ENCODE measurements at regions not wholly inside any gene's neighbourhood (a gene's known extent, or its start where the extent isn't known, plus 50 kb on each side); places are given as distances from the start of the nearest gene placed in this dataset.
A peak's percentile ranks its signal among the peaks of the same experiment; 100 is the strongest.

DNA sequence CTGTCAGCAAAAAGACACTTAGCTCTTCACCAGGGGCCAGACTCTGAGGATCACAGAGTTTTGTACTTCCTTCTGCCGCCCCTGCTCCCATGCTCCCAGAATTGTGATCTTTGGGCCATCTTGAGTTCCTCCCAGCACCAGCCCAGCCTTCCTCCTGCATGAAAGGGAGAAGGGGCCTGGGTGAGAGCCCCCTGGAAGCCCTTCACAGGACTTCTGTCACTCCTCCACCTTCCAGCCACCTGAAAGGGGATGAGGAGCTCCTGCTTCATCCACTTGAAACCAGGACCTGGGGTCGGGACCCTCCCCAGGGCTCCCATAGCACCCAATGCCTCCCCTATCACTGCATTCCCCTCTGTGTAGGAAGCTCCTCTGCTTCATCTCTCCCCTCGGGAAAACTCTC lies 174.2 kb downstream of the BUD13 start:
- no peak for DNase-seq (ENCODE audit: low spot score)

DNA sequence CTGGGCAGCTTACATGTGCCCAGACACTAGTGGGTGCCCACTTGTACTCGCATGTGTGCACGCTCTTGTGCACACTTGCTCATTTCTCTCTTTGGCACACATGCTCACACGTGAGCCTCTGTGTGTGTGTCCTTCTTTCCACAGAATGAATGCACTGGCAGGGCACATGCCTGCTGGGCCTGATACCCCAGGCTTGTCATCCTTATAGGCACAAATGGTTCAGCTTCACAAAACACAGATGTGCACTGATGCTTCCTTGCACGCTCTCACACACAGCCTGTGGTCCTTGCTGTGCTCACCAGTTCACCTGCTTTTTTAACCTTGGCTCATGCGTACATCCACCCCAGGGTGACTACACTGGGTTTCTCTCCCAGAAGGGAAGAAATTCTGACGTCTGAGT lies 174.8 kb downstream of the BUD13 start:
- DNase-seq (ENCODE audit: low spot score), result no peak

DNA sequence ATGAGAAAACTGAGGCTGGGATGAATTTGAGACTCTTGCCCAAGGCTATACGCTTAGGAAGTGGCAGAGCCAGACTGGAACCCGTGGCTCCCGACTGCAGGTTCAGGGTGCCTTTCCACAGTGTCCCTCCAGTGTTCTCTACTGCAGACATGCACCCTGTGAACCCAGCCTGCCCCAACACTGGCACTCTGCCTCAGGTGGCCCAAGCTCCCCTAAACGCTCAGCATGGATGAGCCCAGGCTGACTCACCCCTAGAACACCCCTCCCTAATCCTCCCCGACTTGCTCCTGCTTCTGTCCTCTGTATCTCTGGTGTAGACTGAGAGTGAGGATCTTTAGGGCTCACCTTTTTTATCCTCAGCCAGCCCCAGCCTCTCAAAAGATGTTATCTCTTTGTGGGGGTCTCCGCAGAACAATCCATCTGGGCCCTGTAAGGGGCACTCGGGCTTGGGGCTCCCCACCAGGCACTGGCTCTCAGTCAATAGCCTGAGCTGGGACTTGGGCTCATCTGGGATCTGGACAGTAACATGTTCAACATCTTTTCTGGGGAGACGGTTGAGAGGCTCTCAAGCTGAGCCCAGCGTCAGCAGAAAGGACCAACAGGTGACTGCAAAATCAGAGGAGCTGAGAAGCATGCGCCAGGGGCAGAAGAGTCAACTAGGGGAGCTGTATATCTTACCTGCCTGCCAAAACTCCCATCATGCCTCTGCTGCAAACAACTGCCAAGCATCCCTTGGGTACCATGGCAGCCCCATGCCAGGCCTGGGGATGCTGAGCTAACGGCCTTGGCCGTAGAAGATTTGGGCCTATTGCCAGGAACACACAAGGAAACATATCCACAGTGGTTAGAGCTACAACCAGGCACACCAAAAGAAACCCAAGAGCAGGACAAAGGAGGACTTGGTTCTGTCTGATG lies 176.2 kb downstream of the BUD13 start:
- no peak for DNase-seq (ENCODE audit: low spot score)

DNA sequence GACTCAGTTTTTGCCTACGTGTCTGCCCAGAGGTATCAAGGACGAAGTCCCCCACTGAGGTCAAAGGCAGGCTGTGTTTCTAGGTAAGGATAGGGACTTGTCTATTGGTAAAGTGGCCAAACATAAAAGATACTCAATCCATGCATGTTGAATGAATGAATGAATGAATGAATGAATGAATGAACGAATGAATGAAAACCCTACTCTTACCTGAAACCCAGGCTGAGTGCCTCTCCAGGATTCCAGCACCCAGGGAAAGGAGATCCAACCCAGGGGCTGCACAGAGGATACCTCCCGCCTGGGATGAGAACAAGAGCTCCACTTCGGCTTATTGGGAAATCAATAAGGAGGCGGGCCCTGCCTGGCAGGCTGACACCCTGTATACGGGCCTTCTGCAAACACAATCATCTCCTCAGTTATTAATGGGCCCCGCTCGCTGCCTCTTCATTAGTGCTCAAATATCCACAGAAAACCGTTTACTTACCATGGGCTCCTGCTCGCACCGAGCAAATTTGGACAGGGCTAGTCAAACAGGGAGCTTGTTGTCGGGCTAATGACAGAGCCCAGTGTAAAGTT lies 177.4 kb downstream of the BUD13 start:
- DNase-seq (ENCODE audit: low spot score), result no peak

DNA sequence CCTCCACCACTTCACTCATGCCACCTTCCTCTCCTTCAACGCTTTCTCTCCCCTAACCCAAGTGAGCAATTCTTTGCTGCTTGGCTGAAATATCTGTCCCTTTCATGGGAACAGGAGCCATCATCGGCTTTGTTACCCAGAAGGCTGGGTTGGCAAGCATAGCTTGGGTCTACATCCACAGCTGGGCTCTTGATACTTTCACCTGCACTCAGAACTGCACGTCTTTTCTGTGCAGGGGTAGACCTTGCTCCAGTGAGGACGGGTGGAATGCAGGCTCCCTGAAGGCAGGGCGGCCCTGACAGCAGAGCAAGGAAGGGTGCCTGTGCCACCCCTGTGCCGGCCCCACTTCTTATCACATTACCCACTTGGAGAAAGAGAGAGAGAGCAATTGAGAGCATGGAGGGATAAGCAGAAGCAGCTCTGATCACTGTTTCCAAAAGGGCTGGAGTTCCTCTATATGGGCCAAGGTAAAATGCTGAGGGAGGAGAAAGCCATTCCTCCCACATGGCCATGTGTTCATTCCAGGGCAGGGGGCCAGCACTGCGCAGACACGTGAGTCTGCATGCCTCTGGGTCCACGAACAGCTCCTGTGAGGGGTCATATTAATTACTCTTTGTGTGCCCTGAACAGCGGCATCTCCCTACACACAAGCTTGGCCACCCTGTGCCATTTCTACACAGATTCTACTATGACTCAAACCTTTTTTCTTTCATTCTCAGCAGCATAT lies 181.8 kb downstream of the BUD13 start:
- DNase-seq (ENCODE audit: low spot score), result no peak

DNA sequence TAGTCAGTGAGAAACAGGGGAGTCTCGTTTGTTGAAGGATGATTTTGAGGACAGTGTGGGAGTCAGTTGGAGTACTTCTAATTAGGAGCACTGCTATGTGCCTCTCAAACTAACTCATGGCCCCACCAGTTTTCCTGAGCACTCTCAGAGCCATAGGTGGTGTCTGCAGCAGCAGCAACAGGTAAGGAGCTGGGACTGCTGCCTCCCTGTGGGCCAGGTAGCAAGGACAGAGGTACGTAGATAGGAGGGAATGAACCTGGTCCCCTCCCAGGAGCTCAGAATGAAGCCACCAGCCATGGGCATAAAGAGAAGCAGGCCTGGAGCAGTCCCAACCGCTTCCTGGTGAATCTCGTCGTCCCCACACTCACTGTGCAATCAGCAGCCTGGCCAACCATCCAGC lies 183.4 kb downstream of the BUD13 start:
- DNase-seq (ENCODE audit: low spot score), result no peak

DNA sequence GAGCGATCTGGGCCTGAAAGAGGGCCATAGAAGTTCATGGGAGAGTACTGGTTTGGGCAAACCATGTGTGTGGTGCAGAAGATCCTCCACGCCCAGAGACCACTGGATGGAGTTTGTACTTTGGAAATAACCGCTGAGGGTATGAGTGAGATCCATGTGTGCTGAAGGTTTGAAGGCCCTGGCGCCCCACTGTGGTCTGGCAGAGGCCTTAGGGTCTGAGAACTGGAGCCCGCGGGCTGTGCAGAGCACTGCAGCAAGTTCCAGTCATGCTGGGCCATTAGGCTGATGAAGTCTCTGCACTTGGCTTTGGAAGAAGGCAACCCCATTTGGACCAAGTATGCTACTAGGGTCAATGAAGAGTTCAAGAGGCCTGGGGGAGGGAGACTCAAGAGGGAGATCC lies 186.4 kb downstream of the BUD13 start:
- DNase-seq (ENCODE audit: low spot score), result no peak

DNA sequence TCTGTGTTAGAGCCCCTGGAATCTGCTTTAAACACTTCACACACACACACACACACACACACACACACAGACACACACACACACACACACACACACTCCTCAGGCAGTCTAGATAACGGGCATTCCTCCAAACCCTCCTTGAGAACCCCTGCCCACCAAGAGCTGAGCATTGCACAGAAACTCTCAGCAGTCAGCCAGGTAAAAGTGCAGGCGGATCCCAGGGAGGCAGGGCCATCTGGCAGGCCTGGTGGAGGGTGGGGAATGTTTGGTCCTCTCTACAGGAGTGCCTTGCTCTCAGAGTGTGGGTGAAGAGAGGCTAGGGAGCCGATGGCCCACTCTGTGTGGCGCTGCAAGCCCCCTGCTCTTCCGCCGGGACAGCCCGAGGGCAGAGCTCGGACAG lies 190.2 kb downstream of the BUD13 start:
- no peak for DNase-seq (ENCODE audit: low spot score)

DNA sequence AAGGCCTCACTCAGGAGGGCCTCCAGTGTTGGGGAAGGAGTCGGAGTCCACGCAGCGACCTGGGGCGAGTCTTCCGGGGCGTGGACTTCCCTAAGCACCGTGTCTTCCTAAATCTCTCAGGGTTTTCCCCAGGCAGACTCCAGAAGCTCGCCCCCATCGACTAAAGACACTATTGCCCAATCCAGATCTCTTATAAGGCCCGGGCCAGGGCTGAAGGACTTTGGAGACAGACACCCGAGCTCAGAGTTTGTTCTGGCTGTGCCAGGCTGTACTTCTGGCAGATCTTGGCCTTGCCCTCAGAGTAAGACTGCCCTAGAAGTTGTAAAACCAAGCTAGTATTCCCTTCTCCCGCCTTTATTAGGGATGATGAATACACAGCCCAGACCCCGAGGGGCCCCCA lies 191.4 kb downstream of the BUD13 start:
- DNase-seq (ENCODE audit: low spot score), result no peak

DNA sequence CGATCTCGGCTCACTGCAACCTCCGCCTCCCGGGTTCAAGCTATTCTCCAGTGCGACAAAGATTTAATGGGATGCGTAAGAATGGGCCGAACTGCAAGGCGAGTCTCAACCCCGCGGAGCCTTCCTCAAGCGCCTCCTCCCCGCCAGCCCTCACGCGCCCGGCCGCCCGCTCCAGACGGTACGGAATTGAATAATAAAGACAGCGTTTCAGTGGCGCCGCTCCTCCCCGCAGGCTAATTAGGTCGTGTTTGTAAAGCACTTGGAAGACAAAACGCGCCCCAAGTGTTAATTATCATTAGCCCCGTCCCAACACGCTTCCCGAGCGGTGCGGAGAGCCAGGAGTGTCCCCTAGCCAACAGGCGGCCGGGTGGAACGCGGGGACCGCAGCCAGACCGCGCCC lies 192.0 kb downstream of the BUD13 start:
- no peak for DNase-seq (ENCODE audit: low spot score)

DNA sequence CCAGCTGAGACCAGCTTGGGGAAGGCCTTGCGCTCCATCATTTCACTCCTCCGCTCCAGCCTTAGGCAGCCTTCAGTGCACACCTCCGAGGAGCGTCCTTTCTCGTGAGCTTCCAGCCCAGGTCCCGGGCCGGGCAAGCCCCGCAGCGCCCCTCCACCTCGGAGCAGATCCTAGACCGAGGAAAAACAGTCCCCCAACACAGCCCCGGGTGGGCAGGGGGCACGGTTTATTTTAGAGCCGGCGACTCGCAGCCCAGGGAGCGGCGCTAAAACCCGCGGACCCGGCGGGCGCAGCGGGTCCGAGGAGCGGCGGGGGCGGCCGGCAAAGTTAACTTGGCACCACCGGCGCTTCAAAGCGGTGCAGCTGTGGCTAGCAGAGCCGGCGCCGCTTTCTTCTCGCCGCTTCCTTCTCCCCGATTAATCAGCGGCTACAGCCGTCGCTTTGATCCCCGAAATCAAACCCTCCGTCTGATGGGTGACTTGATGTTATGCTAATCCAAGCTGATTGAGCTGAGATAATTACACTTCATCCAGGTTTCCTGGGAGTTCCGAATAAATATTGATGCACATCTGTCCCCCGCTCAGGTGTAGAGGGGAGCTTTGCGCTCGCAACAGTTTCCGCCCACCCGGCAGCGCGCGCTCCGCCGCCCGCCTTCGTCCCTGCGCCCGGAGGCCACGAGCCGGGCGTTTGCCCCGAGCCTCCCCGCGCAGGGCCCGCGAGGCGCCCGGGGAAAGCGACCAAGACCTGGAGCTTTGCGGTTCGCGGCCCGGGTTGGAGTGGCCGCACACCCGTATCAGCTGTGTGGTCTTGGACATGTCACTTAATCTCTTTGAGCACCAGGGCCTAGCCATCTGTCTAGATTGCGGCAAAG lies 192.7 kb downstream of the BUD13 start:
- no peak for DNase-seq (ENCODE audit: low spot score)

DNA sequence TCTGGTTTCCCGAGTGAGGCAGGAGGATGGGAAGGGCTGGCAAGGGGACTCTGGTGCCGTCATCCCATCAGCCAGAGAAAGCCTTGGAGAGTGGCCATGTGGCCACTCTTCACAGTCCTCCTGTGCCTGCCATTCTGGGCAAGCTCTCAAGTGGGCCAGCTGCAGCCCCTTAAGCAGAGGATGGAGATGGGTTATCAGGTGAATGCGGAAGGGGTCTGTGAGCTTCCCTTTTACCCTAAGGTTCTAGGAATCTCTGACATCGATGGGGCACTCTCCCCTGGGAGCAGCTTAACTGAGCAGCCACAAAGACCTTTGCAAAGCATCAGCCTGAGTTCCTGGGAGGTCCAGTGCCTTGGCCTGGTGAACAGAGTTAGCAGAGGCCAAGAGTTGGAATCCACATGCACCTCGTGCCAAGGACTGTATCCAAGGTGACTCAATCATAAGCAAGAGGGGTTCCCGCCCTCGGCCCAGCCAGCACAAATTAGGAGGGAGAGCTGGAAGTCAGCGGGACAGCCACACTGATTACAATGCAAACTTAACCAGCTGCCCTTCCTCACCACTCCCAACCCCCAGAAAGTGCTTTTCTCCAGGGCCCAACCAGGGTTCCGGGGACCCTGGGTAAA lies 193.6 kb downstream of the BUD13 start:
- no peak for DNase-seq (ENCODE audit: low spot score)

DNA sequence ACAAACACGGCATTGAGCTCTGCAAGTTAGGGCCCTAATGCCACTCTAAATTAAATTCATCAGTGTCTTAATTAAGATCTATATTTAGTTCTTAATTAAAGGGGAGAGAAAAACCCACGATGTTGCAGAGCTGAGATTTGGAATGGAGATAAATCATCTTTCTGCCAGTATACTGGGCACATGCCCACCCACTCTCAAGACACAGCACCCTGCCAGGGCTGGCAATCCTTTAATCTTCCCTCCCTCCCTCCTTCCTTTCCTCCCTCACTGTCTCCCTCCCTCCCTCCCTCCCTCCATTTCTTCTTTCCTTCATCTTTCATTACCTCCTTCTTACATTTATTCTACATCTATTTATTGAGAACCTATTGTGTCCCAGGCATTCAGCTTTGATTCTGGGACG lies 194.8 kb downstream of the BUD13 start:
- DNase-seq (ENCODE audit: low spot score), result no peak

DNA sequence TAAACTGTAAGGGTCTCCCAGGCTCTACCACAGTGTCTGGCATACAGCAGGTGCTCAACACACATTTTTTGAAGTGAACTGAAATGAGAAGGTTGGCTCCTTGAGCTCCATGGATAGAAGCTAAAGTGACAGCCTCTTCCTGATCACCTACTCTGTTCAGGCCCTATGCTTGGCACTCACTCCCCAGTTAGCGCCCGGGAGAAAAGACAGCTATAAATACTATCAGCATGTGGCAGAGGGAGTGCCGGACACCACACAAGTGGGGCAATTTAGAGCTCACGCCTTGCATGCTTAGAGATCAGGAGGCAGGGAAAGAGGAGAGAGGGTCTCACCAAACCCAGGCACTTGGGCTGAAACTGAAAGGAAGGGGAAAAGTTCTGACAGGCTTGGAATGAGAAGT lies 195.5 kb downstream of the BUD13 start:
- no peak for DNase-seq (ENCODE audit: low spot score)

DNA sequence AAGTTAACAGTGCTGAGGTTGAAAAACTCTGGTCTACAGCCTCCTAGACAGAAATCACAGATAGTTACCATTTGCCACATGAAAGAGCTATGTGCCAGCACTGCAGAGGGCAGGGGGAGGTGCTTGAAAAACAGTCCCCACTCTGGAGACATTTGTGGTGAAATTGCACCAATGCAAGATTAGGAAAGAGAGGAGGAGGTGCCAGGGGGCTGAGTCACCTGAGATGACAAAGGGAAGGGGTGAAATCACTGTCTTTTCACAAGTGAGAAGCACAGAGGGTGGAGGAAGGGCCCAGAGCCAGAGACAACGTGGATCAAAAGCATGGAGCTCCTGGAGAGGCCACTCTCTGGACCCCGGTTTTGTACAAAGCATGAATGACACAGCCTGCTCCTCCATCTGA lies 196.3 kb downstream of the BUD13 start:
- DNase-seq (ENCODE audit: low spot score), result no peak

DNA sequence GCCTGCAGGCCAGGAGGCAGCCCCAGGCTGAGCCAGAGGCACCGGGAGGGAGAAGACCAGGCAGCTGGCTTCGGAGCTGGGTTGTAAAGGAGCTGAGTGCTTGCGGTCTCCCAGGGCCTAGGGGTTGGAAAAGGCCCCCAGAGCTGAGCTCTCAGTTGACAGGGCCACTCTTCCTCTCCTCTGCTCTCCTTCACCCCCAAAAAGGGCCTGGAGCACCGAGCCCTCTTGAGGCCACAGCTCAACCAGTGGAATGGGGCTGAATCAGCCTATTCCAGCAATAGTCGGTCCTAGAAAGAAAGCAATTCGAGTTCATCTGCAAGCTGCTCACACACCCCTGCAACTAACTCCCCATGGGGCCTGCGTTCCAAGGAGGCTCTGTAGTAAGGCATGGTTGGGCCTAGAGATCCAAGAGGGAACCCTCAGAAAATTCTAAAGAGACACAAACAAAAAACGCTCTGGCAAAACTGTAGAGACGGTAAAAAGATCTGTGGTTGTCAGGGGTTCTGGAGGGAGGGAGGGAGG lies 205.0 kb downstream of the BUD13 start:
- no peak for DNase-seq (ENCODE audit: low spot score)

DNA sequence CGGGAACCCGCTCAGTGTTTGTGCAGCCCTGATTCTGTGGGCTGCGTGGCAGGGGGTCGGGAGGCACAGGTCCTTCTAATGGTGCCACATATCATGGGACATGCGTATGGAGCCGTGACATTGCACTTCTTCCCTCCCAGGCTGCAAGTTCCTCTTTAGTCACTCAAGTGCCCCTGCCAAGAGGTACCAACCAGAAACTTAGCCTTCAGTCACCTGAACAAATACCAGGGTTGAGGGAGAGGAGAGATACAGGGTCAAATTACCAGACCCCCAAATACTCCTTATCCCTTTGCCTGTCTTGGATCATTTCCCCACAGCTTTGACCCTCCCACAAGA lies 209.1 kb downstream of the BUD13 start:
- no peak for DNase-seq (ENCODE audit: low spot score)

DNA sequence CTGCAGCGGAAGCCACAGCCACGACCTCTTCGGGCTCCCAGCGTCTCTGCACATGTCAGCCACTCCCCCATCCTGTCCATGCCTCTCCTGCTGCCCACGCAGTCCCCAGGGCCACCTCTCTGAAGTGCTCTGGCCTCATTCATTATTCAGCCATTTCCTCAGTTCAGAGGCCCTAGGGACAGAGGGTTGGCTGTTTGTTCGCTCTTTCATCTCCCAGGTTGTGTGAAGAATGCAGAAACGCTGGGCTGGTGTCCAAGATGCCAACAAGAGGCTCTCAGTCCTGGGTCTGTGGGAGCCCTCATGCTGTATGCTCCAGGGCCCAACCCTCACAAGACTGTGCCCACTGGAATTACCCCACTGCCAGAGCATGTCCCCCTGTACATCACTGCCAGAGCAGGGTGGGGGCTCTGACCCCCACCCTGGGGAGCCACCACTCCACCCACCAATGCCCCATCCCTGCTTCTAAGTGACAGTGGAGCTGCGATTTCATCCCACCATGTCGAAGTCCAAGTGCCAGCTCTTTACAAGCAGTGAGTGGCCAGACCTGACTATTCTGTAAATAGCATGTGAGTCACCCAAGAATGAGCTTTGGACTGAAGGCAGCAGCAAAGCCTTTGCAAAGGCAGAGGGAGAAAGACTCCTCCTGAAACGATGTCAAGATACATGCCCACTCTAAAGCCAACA lies 209.6 kb downstream of the BUD13 start:
- DNase-seq (ENCODE audit: low spot score), result peak; percentile 48

DNA sequence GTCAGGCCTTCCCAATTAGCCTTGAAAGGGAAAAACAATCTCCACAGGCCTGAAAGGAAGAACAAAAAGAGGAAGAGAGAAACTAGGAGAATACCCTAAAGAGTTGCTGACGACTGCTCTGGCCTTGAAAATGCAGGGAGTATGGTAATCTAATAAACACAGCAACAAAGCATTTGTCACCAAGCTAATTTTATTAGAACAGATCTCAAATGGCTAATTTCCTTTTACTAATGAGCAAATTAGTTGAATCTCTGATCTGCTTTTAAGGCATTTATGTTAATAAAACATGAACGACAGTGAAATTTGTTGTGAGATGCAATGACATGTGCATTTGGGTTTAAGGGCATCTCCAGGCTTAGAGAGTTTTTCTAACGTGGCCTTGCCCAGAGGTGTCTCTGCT lies 212.2 kb downstream of the BUD13 start:
- DNase-seq (ENCODE audit: low spot score), result no peak

DNA sequence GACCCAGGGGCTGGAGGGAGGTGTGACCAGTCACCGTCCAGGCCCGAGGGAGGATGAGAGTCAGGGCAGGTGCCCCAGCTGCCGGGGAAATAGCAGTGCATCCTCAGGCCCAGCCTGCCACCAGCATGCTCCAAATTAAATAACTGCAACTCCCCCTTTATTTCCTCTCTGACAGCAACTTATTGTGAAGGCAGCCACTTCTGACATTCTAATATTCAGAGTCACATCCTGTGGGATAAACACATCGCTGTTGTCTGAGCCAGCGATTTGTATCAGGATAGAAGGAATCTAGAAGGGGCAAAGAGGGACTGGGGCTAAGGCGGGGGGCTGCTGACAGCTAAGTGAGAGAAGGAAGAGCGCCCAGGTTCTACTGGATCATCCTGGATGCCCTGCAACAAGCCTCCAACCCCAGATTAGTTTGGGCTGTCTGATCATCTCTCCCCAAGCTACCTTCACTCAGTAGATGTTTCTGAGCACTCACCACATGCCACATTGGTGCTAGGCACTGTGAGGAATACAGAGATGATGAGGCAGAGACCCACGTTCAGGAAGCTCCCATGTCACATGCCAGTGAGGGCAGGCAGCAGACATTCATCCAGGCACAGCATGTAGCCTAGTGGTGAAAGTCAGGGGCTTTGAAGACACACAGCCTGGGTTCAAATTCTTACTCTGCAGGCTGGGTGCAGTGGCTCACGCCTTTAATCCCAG lies 214.1 kb downstream of the BUD13 start:
- DNase-seq (ENCODE audit: low spot score), result no peak

Measured in LoVo (cell line).